ENCODE measurements at regions not wholly inside any gene's neighbourhood (a gene's known extent, or its start where the extent isn't known, plus 50 kb on each side); places are given as distances from the start of the nearest gene placed in this dataset.
"Not testable (repeated sequence)": the region's sequence is repeated elsewhere in the genome, so short reads cannot be mapped to it uniquely, and the experiment has no call there.

GRCh38 chr11:112663947-112664634 lies 297.1 kb upstream of the NCAM1 start:
- no peaks in the 10 kb centered on the region for H3K4me1 ChIP-seq
- H3K27me3 ChIP-seq, result no peaks in the 10 kb centered on the region
- no peaks in the 10 kb centered on the region for H3K9me3 ChIP-seq
- no peak overlapping the region for H3K4me3 ChIP-seq
- TF ChIP-seq CTCF (IDR thresholded peaks at IDR 0.05), result no peak
- DNase-seq (ENCODE audit: low spot score in 2 of 2), result no peak
- no peak overlapping the region for H3K27ac ChIP-seq
- intact Hi-C loops (cut with DNase I), result no loop called here
- H3K36me3 ChIP-seq, result no peaks in the 10 kb centered on the region

GRCh38 chr11:112665291-112665690 lies 295.9 kb upstream of the NCAM1 start:
- no peak overlapping the region for H3K4me3 ChIP-seq
- DNase-seq (ENCODE audit: low spot score in 2 of 2), result no peak
- H3K27ac ChIP-seq, result no peak overlapping the region
- intact Hi-C loops (cut with DNase I), result no loop called here
- H3K4me1 ChIP-seq, result no peaks in the 10 kb centered on the region
- TF ChIP-seq CTCF (IDR thresholded peaks at IDR 0.05), result no peak
- no peaks in the 10 kb centered on the region for H3K36me3 ChIP-seq
- H3K27me3 ChIP-seq, result no peaks in the 10 kb centered on the region
- H3K9me3 ChIP-seq, result no peaks in the 10 kb centered on the region

GRCh38 chr11:112666253-112666652 lies 295.0 kb upstream of the NCAM1 start:
- intact Hi-C loops (cut with DNase I), result no loop called here
- no peaks in the 10 kb centered on the region for H3K4me1 ChIP-seq
- no peaks in the 10 kb centered on the region for H3K9me3 ChIP-seq
- no peak overlapping the region for H3K4me3 ChIP-seq
- H3K36me3 ChIP-seq, result no peaks in the 10 kb centered on the region
- no peak for DNase-seq (ENCODE audit: low spot score in 2 of 2)
- no peaks in the 10 kb centered on the region for H3K27me3 ChIP-seq
- TF ChIP-seq CTCF (IDR thresholded peaks at IDR 0.05), result no peak
- H3K27ac ChIP-seq, result no peak overlapping the region

GRCh38 chr11:112670806-112671570 lies 290.2 kb upstream of the NCAM1 start:
- peaks cover 0 to 6% of the 10 kb centered on the region in 2 donors for H3K9me3 ChIP-seq
- no peak for TF ChIP-seq CTCF (IDR thresholded peaks at IDR 0.05)
- no peaks in the 10 kb centered on the region for H3K4me1 ChIP-seq
- H3K27me3 ChIP-seq, result no peaks in the 10 kb centered on the region
- no peak for DNase-seq (ENCODE audit: low spot score in 2 of 2)
- no peak overlapping the region for H3K27ac ChIP-seq
- H3K36me3 ChIP-seq, result no peaks in the 10 kb centered on the region
- intact Hi-C loops (cut with DNase I), result no loop called here
- H3K4me3 ChIP-seq, result no peak overlapping the region

GRCh38 chr11:112673401-112673800 lies 287.8 kb upstream of the NCAM1 start:
- H3K27ac ChIP-seq; DNase-seq (ENCODE audit: low spot score in 2 of 2); H3K4me1 ChIP-seq; H3K36me3 ChIP-seq; H3K27me3 ChIP-seq; H3K9me3 ChIP-seq; intact Hi-C loops (cut with DNase I); H3K4me3 ChIP-seq: not testable (repeated sequence)

- H3K27ac ChIP-seq, result no peak overlapping the region
- no peaks in the 10 kb centered on the region for H3K36me3 ChIP-seq
- H3K27me3 ChIP-seq, result no peaks in the 10 kb centered on the region
- no peaks in the 10 kb centered on the region for H3K9me3 ChIP-seq
- TF ChIP-seq CTCF (IDR thresholded peaks at IDR 0.05), result no peak
- H3K4me1 ChIP-seq, result no peaks in the 10 kb centered on the region
- H3K4me3 ChIP-seq, result no peak overlapping the region
- intact Hi-C loops (cut with DNase I), result no loop called here
- DNase-seq (ENCODE audit: low spot score in 2 of 2), result no peak
Measured at GRCh38 chr11:112685111-112685510, 276.1 kb upstream of the NCAM1 start.
